ENCODE measurements at regions not wholly inside any gene's neighbourhood (a gene's known extent, or its start where the extent isn't known, plus 50 kb on each side); places are given as distances from the start of the nearest gene placed in this dataset.

DNA sequence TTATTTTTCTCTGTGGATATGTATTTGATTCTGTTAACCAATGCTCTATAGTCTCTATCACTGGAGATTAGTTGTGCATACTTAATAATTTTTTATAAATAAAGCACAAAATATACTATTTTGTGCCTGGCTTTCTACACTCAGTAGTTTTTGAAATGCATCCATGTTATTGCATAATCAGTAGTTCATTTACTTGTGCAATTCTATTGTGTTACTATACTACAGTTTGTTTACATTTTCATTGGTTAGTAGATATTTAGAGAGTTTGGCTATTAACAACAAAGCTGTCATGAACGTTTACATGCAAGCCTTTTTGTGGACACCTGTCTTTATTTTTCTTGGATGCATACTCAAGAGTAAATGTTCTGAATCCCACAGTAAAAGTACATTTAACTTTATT is 265.0 kb upstream of the FAT4 start:
- CTCF ChIA-PET = no interaction called here
- in situ Hi-C loops (cut with MboI; ENCODE audit: low sequenced_read_pairs) = no loop called here
- WGBS, 2 experiments (ENCODE audit: extremely low coverage in 2 of 2, insufficient read length in 1 of 2) = no CpG with 5 or more reads among the region's 1 CpG

More for the DNA sequence above, 265.0 kb upstream of the FAT4 start:
- Histone ChIP-seq H3K36me3 (ENCODE audit: control insufficient read depth, insufficient read depth, low read length) (no peaks in the 10 kb centered on the region), H2AK5ac (ENCODE audit: low read depth, low read length) (no peak overlapping the region), H3K4me1 (ENCODE audit: control insufficient read depth, insufficient read depth, low read length) (no peaks in the 10 kb centered on the region), H3K4me2 (ENCODE audit: low read depth, low read length) (no peak overlapping the region), H4K91ac (ENCODE audit: insufficient read depth, low read depth, low read length) (no peak overlapping the region), H3K9me1 (ENCODE audit: insufficient read depth, low read length) (no peaks in the 10 kb centered on the region), H3K14ac (replicated peaks; ENCODE audit: low read depth, low read length) (no peak overlapping the region), H2BK20ac (ENCODE audit: low read depth, low read length) (no peak overlapping the region), H2AFZ (replicated peaks; ENCODE audit: low read length, poor library complexity) (no peak overlapping the region), H3K4ac (ENCODE audit: low read depth, low read length) (no peak overlapping the region), H2AK9ac (replicated peaks; ENCODE audit: low read depth, low read length, poor library complexity) (no peak overlapping the region), H3K27ac (ENCODE audit: insufficient read depth, low read length) (no peak overlapping the region), H3K9ac (ENCODE audit: low read depth, low read length) (no peak overlapping the region), H3K4me3 (ENCODE audit: insufficient read depth, low read depth, low read length) (no peak overlapping the region), H2BK120ac (ENCODE audit: low read depth, low read length) (no peak overlapping the region), H4K5ac (ENCODE audit: low read depth, low read length) (no peak overlapping the region), H2BK5ac (ENCODE audit: low read depth, low read length, poor library complexity, severe bottlenecking) (no peak overlapping the region), H3K27me3 (ENCODE audit: control insufficient read depth, insufficient read depth, low read length) (no peaks in the 10 kb centered on the region), H4K8ac (ENCODE audit: low read depth in 2 of 2, low read length in 2 of 2) (no peak overlapping the region), H3K56ac (ENCODE audit: extremely low read depth, insufficient read depth, low read length) (no peak overlapping the region), H3K18ac (ENCODE audit: low read depth, low read length) (no peak overlapping the region), H4K20me1 (ENCODE audit: insufficient read depth, low read length) (no peaks in the 10 kb centered on the region), H2BK15ac (ENCODE audit: low read depth, low read length) (no peak overlapping the region), H3K79me1 (ENCODE audit: low read depth in 1 of 2, low read length in 2 of 2) (no peaks in the 10 kb centered on the region), H3K23ac (ENCODE audit: low read depth, low read length) (no peak overlapping the region), H3K9me3 (ENCODE audit: control insufficient read depth, insufficient read depth, low read length) (no peaks in the 10 kb centered on the region)
- BruUV-seq (replicated peaks) = no TSS peak
- TF ChIP-seq, protein P1, sequence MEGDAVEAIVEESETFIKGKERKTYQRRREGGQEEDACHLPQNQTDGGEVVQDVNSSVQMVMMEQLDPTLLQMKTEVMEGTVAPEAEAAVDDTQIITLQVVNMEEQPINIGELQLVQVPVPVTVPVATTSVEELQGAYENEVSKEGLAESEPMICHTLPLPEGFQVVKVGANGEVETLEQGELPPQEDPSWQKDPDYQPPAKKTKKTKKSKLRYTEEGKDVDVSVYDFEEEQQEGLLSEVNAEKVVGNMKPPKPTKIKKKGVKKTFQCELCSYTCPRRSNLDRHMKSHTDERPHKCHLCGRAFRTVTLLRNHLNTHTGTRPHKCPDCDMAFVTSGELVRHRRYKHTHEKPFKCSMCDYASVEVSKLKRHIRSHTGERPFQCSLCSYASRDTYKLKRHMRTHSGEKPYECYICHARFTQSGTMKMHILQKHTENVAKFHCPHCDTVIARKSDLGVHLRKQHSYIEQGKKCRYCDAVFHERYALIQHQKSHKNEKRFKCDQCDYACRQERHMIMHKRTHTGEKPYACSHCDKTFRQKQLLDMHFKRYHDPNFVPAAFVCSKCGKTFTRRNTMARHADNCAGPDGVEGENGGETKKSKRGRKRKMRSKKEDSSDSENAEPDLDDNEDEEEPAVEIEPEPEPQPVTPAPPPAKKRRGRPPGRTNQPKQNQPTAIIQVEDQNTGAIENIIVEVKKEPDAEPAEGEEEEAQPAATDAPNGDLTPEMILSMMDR (conservative IDR thresholded peaks at IDR 0.05; ENCODE audit: low read depth, low read length) = no peak
- TF ChIP-seq, protein P2, sequence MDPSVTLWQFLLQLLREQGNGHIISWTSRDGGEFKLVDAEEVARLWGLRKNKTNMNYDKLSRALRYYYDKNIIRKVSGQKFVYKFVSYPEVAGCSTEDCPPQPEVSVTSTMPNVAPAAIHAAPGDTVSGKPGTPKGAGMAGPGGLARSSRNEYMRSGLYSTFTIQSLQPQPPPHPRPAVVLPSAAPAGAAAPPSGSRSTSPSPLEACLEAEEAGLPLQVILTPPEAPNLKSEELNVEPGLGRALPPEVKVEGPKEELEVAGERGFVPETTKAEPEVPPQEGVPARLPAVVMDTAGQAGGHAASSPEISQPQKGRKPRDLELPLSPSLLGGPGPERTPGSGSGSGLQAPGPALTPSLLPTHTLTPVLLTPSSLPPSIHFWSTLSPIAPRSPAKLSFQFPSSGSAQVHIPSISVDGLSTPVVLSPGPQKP (IDR thresholded peaks at IDR 0.05; ENCODE audit: borderline replicate concordance, low read depth, low read length) = no peak
- TF ChIP-seq MAFK (IDR thresholded peaks at IDR 0.05; ENCODE audit: low read depth, low read length) = no peak
- no peak for TF ChIP-seq CHD1 (IDR thresholded peaks at IDR 0.05; ENCODE audit: low read depth, low read length)
- peak; percentile 92 for TF ChIP-seq CEBPB (IDR thresholded peaks at IDR 0.05; ENCODE audit: low read depth, low read length)
- no peak for TF ChIP-seq FOS (IDR thresholded peaks at IDR 0.05; ENCODE audit: low read depth, low read length)
- TF ChIP-seq, protein P3, sequence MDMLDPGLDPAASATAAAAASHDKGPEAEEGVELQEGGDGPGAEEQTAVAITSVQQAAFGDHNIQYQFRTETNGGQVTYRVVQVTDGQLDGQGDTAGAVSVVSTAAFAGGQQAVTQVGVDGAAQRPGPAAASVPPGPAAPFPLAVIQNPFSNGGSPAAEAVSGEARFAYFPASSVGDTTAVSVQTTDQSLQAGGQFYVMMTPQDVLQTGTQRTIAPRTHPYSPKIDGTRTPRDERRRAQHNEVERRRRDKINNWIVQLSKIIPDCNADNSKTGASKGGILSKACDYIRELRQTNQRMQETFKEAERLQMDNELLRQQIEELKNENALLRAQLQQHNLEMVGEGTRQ (IDR thresholded peaks at IDR 0.05; ENCODE audit: low read depth, low read length) = no peak
- TF ChIP-seq POLR2A (IDR thresholded peaks at IDR 0.05; ENCODE audit: low read depth, low read length) = no peak
- TF ChIP-seq NFE2L2 (IDR thresholded peaks at IDR 0.05; ENCODE audit: low read depth, low read length) = no peak
- no peak for ATAC-seq (ENCODE audit: low read depth)
- dilution Hi-C loops (cut with HindIII; ENCODE audit: low sequenced_read_pairs, unreplicated experiment) = no loop called here
- intact Hi-C loops (cut with micrococcal nuclease) = loop anchor here (5.0 to 10.0 kb wide), 2 partner anchors 337 to 715 kb away; partner anchors contain the start of gene ANKRD50
- POLR2A ChIA-PET (ENCODE audit: unreplicated experiment) = no interaction called here
- peak; percentile 58 for DNase-seq

Data from IMR-90 (cell line).